WTC11 (cell line): ENCODE measurements at regions not wholly inside any gene's neighbourhood (a gene's known extent, or its start where the extent isn't known, plus 50 kb on each side); places are given as distances from the start of the nearest gene placed in this dataset.

Experiments used
- ATF1 ChIP-seq: sonication (generic); formaldehyde crosslinking; IDR thresholded peaks from 2 replicates; pipeline ENCODE4 v1.8.1; 2023; ENCODE audit warnings: mild to moderate bottlenecking, moderate library complexity, missing genetic modification reagents
- TF ChIP-seq, protein P1 (sequence below): fragments of 200-600 bp; IDR thresholded peaks from 2 replicates; pipeline ENCODE4 v1.8.0; 2022; ENCODE audit warnings: antibody characterized with exemption
- TF ChIP-seq, protein P2 (sequence below): sonication (generic); formaldehyde crosslinking; IDR thresholded peaks from 2 replicates; pipeline ENCODE4 v1.8.1; 2022; ENCODE audit warnings: mild to moderate bottlenecking, missing genetic modification reagents, moderate library complexity, borderline replicate concordance

DNA sequence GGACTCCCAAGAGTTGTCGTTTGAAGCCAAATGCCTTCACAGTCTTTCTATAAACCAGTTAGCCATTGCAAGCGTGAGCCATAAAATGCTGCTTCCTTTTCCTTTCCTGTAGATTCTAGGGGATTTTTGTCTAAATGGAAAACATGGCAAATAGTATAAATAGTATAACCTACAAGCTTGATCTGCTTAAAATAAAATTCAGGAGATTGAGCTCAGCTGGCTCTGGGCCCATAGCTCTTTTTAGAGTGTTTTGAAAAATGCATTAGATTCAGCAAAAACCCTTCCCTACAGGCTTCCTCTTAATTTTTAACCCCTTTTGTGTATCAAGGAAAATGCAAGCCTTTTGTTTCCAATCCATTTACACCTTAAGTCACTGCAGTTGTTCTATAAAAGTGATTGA, 190.1 kb upstream of the GDF10 start:
- TF ChIP-seq, protein P1, sequence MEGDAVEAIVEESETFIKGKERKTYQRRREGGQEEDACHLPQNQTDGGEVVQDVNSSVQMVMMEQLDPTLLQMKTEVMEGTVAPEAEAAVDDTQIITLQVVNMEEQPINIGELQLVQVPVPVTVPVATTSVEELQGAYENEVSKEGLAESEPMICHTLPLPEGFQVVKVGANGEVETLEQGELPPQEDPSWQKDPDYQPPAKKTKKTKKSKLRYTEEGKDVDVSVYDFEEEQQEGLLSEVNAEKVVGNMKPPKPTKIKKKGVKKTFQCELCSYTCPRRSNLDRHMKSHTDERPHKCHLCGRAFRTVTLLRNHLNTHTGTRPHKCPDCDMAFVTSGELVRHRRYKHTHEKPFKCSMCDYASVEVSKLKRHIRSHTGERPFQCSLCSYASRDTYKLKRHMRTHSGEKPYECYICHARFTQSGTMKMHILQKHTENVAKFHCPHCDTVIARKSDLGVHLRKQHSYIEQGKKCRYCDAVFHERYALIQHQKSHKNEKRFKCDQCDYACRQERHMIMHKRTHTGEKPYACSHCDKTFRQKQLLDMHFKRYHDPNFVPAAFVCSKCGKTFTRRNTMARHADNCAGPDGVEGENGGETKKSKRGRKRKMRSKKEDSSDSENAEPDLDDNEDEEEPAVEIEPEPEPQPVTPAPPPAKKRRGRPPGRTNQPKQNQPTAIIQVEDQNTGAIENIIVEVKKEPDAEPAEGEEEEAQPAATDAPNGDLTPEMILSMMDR, result no peak
- TF ChIP-seq, protein P2, sequence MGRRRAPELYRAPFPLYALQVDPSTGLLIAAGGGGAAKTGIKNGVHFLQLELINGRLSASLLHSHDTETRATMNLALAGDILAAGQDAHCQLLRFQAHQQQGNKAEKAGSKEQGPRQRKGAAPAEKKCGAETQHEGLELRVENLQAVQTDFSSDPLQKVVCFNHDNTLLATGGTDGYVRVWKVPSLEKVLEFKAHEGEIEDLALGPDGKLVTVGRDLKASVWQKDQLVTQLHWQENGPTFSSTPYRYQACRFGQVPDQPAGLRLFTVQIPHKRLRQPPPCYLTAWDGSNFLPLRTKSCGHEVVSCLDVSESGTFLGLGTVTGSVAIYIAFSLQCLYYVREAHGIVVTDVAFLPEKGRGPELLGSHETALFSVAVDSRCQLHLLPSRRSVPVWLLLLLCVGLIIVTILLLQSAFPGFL (CRISPR knock-in tag), result no peak
- TF ChIP-seq ATF1 (CRISPR knock-in tag), result no peak
